SK-N-SH treated with all-trans-retinoic acid at 6 μM for 48 hours (cell line): ENCODE measurements at regions not wholly inside any gene's neighbourhood (a gene's known extent, or its start where the extent isn't known, plus 50 kb on each side); places are given as distances from the start of the nearest gene placed in this dataset.

Source experiments
- ARNTL ChIP-seq: fragments of 450-650 bp; formaldehyde crosslinking; IDR thresholded peaks from 2 replicates; pipeline ENCODE4 v1.5.0; 2020; ENCODE audit warnings: low read depth, mild to moderate bottlenecking, moderate library complexity, borderline replicate concordance
- CSDC2 ChIP-seq: fragments of 250-450 bp; sonication (Bioruptor Pico); IDR thresholded peaks from 2 replicates; pipeline ENCODE4 v1.5.0; 2020; ENCODE audit warnings: mild to moderate bottlenecking, moderate library complexity
- OSR1 ChIP-seq: fragments of 250-450 bp; sonication (Bioruptor Pico); IDR thresholded peaks from 2 replicates; pipeline ENCODE4 v1.8.0; 2022; ENCODE audit warnings: moderate library complexity, mild to moderate bottlenecking, inconsistent platforms
- RARB ChIP-seq: fragments of 250-450 bp; sonication (Bioruptor Pico); IDR thresholded peaks from 2 replicates; pipeline ENCODE4 v1.8.0; 2021; ENCODE audit warnings: mild to moderate bottlenecking, moderate library complexity
- SNAI2 ChIP-seq: fragments of 250-450 bp; sonication (Bioruptor Pico); IDR thresholded peaks from 2 replicates; pipeline ENCODE4 v1.5.0; 2020; ENCODE audit warnings: mild to moderate bottlenecking, moderate library complexity
- TCF4 ChIP-seq: fragments of 250-450 bp; sonication (Bioruptor Pico); IDR thresholded peaks from 2 replicates; pipeline ENCODE4 v1.8.0; 2021; ENCODE audit warnings: mild to moderate bottlenecking, moderate library complexity, borderline replicate concordance
- ZFP3 ChIP-seq: fragments of 250-450 bp; sonication (Bioruptor Pico); IDR thresholded peaks from 2 replicates; pipeline ENCODE4 v1.5.0; 2020; ENCODE audit warnings: mild to moderate bottlenecking, moderate library complexity
- ZFP30 ChIP-seq: fragments of 450-650 bp; formaldehyde crosslinking; IDR thresholded peaks from 2 replicates; pipeline ENCODE4 v1.5.0; 2022; ENCODE audit warnings: mild to moderate bottlenecking, moderate library complexity
- ZNF565 ChIP-seq: fragments of 450-650 bp; formaldehyde crosslinking; conservative IDR thresholded peaks from 2 replicates; pipeline ENCODE4 v1.5.0; 2020; ENCODE audit warnings: low read depth, mild to moderate bottlenecking, moderate library complexity
- ZNF8 ChIP-seq: fragments of 450-650 bp; formaldehyde crosslinking; IDR thresholded peaks from 2 replicates; pipeline ENCODE4 v1.5.0; 2020; ENCODE audit warnings: mild to moderate bottlenecking, moderate library complexity
- TF ChIP-seq, protein P1 (sequence below): fragments of 250-450 bp; sonication (Bioruptor Pico); IDR thresholded peaks from 2 replicates; pipeline ENCODE4 v1.5.1; 2020; ENCODE audit warnings: low read depth, mild to moderate bottlenecking, moderate library complexity

DNA sequence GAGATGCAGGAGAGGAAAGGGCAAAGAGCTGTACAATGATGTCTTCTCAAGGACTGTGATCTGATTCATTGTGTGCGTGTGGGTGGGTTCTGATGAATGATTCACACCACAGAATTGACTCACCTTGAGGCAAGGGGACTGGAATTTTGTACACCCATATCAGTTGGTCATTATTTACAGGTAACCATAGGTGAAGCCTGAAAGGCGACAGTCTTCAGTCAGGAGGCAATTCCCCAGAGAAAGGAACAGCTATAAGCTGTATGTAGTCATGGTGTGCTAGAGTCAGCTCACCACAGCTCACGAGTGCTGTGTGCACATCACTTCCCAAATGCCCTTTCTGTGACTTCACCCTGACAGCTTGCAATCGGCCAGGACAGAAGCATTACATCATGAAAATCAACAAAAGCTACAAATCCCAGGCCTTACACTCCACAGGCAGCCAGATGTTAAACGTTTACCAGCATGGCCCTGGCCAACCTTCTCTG lies 87.6 kb upstream of the RPS23 start:
- TF ChIP-seq ZNF565 (CRISPR knock-in tag) (no peak), ARNTL (CRISPR knock-in tag) (no peak), TCF4 (CRISPR knock-in tag) (no peak), ZFP30 (CRISPR knock-in tag) (no peak), OSR1 (CRISPR knock-in tag) (no peak), RARB (CRISPR knock-in tag) (no peak), ZFP3 (CRISPR knock-in tag) (no peak), CSDC2 (no peak), ZNF8 (CRISPR knock-in tag) (no peak), SNAI2 (CRISPR knock-in tag) (no peak)
- TF ChIP-seq, protein P1, sequence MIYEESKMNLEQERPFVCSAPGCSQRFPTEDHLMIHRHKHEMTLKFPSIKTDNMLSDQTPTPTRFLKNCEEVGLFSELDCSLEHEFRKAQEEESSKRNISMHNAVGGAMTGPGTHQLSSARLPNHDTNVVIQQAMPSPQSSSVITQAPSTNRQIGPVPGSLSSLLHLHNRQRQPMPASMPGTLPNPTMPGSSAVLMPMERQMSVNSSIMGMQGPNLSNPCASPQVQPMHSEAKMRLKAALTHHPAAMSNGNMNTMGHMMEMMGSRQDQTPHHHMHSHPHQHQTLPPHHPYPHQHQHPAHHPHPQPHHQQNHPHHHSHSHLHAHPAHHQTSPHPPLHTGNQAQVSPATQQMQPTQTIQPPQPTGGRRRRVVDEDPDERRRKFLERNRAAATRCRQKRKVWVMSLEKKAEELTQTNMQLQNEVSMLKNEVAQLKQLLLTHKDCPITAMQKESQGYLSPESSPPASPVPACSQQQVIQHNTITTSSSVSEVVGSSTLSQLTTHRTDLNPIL (CRISPR knock-in tag): no peak
